GM21390 (cell line): ENCODE measurements at regions not wholly inside any gene's neighbourhood (a gene's known extent, or its start where the extent isn't known, plus 50 kb on each side); places are given as distances from the start of the nearest gene placed in this dataset.

Experiments used
- ATAC-seq: cut with Tn5 transposase; IDR thresholded peaks from one replicate; pipeline ENCODE4 v1.9.1; 2021; ENCODE audit not compliant: unreplicated experiment

DNA sequence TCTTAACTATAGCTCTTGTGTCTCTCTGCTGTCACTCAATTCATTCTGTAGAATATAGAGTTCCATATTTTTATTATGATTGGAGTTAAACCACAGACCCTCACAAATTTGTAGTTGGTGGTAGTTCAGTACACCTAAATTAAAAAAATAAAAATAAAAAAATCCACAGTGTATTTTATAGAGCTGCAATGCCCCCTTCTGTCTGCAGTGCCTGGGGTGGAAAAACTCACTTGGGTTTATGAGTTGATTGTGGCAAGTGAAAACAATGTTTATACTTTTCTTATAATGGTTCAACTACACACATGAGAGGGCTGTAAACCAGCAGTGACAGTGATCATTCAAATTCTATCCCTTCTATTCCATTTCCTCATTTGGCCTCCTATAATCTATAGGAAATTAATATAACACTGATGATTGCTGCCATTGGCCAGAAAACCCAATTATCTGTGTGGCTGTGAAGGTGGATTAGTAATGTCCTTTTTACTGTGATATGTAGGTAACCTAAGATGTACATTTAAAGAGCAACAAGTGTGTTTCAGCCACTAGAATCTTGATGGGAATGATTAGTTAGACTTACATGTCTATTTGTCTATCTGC lies 166.9 kb upstream of the LRIG3 start:
- no peak for ATAC-seq

DNA sequence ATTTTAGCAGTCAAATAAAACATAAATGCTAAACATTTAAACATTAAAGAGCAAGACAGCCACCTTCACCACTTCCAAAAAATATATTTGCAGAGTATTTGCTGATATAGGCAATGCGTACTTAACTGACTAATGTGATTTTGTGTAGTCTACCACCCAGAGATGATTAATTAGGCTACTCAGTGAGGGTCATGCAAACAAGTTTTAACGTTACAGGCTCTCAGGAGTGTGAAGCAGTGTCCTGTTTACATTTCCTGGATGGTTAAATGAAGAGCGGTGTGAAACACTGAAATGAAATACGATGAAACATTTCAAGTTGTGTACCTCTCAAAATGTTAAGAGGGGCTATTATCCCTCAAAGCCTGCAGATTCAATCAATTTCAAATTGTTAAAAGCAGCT lies 165.8 kb upstream of the LRIG3 start:
- ATAC-seq, result no peak

DNA sequence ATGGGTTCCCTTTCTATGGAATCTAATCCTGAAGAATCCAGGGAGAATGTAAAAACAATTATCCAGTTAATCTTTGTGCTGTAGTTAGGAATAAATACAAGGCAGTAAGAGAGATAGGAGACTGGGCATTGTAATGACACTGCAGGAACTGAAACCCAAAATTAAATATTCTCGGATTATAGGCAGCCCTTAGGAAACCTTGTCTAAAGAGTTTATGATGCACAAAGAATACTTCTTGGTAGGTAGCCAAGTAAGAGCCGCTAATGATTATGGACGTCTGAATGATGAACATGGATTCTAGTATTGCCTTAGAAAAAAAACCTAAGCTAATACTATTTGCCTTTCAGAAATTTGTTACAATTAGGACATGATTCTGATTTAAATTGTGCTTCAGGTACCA lies 165.4 kb upstream of the LRIG3 start:
- ATAC-seq, result no peak

DNA sequence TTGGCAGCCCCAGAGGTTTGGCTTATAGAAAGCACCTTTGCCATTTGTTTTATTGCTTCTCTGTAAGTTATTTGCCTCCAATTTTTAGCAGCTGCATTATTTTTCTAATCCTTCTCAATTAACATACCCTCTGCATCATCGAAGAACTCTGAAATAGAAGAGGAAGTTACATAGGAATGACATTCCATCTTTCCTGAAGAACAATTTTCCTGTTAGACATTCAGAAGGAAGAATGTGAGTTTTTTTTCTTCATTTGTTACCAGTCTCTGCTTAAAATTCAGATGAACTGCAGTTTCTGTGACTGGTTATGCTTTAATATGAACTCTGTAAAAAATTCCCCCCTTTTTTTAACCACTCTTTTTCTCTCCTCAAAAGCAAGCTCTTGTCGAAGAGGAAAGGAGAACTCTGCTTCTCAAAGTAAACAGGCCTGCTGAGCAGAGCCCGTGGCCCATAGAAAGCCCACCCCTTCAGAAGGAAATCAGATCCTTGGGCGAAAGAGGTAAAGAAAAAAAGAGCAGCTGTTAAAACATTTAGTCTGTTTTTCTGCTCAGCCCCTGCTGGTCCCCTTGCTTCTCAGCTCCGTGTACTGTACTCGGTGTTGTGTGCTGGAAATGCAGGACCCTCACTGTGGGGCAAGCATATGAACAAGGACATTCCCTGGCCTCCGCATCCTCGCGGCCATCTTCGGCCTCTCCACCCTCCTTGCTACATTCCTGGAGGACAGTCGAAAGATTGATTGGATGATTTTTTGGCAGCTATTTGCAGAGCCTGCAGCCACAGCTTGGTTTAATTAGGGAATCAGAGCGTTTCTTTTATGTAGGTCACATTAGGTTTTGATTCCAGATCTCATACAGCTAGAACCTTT lies 164.4 kb upstream of the LRIG3 start:
- ATAC-seq, result no peak

DNA sequence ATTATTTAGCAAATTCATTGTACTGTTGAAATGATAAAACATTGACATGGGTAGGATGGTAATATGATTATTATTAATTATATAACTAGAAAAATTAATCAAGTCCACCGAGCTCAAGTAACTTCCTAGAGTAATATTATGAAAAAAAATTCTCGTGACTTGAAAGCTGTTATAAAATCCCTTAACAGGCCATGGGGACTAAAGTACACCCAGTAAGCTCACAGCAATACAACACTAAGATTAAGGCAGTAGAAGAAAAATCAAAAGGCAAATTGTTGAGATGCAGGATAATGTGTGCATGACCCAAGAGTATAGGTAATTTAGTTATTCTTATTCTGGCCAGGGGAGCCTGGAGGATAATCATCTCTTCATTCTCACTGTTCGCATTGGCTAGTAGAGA lies 162.6 kb upstream of the LRIG3 start:
- ATAC-seq, result no peak

DNA sequence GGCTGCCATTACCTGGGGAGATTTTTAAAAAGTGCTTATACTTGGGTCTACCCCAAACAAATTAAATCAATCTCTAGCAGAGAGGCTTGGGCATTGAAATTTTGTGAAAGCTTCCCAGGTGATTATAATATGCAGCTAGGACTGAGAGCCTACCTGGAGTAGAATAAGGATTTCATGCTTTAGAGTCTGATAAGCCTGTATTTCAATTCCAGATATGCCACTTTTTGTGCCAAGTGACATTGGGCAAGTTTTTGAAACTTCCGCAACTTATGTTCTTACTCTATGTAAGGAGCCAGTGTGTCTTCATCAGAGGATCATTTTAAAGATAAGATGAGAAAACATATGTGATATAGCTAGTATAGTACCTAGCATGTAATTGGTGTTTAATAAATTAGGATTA lies 159.8 kb upstream of the LRIG3 start:
- ATAC-seq, result no peak

DNA sequence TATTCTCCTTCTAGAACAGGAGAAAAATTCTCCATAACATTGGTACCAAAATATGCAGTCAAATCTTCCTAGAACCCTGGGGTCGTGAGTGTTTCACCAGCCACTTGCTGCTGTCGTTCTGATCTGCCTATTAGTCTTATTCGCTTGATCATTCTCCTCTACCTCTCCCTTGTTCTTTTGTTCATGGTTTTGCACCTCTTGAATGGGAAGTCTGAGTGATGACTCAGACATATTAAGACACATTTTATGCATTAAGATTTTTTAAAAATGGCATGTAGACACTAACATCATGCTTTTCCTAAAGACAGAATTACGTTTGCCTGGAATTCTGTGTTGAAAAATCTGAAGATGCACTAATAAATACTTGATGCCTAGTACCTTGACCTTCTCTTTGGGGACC lies 159.2 kb upstream of the LRIG3 start:
- no peak for ATAC-seq

DNA sequence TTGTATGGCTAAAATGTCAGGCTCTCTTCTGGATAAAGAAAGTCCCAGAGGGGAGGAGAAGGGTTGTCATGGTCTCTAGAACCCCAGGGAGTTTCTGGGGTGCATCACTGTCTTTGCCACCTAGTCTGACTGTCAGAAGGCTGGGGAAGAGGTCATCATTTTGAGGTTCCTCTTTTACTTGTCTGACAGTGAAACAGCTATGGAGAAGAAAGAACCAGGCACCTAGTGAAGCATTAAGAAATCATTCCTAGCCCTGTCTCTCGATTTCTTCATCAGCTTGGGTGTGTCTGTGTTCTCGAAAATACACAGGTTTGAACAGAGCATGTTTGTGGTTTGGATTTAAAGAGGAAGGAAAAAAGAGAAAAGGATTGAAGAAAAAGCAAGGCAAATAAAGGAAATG lies 158.7 kb upstream of the LRIG3 start:
- ATAC-seq, result no peak

DNA sequence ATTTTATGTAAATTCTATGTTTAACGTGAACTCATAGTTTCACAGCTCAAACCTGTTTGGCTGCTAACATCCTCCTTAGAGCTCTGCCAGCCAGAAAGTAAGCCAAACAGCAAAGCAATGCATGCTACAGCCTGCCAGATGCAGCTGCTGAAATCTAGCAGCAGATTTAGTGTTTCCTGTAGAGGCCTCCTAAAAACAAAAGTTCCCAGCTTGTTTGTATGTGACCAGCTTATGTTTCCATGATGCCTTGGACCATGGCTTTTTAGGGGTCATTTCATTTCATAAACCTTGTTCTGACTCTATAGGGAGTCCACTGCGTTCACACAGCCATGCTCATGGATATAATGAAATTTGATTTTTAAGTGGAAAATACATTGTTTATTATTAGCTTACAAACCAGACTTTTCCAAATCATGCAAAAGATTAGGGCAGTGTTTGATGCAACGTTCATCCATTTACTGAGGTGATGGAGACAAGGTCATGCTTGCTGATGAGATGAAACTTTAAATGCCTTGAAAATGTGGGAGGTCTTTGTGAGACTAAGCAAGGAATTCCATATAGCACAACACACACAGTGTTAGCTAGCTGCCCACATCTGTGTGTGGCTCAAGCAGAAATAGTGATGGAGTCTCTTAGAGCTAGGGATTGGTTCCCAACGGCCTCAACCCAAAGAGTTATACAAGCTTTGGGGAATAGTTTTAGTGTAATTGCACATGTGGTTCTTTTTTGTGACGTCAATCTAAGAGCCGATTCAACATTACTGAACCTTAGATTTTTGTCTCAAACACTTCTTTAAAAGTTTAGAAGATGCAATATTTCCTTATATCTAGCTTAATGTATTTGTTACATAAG lies 157.5 kb upstream of the LRIG3 start:
- ATAC-seq, result no peak

DNA sequence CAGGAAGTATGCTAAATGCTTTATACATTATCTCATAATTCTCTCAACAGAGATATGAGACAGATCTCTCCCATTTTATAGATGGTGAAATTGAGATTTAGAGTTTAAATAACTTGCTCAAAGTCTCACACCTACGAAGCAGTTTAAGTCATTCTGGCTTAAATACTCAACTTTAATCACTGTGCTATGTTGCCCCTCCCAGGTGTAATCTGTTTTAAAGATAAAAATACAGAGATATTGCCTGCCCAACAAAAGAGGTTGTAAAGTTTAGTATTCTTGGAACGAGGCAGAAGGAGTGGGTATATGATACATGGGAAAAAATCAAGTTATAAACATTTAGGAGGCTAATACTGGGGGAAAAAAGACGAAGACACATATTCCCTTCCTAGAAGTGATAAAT lies 156.8 kb upstream of the LRIG3 start:
- ATAC-seq, result no peak

DNA sequence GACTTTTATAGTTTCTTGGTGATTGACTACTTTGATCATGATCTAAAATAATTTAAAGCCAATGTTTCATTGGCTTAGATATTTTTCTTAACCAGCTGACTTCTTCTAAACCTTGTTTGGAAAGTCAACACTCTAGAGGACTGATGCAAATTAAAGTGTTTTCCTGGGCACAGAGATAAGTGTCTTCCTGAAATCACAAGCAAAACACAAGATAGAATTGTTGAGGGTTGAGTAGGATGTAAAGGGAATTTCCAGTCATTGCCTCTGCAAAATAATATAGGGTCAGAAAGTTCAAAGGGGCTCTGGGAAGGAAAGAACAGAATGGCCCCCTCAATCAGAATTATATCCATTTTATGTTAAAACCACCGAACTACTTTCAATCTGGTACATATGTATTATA lies 156.3 kb upstream of the LRIG3 start:
- ATAC-seq, result no peak

DNA sequence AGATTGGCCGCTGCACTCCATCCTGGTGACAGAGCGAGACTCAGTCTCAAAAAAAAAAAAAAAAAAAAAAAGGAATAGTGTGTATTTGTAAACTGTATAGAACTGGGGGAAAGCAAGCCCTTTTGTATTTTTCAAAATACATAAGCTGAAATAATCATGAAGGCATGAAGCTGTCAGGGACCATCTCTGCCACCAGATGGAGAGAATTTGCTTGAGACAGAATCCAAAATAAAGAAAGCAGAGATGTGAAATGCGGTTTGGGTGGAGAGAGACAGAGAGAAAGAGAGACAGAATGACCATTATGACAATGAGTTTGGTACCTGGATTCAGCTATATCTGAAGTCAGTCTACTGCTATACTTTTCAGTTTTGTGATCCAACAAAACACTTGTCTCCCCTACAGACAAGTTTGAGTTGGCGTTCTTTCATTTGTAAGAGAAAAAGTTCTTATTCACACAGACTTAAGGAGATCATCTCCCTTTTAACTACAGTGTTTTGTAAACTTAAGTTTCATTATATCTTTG lies 155.7 kb upstream of the LRIG3 start:
- ATAC-seq, result no peak

DNA sequence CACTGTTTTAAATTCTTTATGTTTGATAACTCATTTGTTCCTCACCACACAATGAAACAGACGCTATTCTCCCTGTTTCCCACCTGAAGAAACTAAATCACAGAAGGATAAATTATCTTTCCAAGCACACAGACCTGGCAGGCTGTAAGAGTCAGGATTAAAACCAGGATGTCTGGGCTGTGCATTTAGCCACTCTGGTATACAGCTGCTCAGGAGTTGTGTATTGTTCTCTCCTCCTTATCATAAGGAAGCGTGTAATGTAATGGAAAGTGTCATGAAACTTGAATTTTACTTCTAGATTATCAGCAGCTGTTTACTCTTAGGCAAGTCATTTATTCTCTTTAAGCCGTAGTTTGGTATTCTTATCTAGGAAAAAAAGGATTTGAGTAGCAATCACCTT lies 154.8 kb upstream of the LRIG3 start:
- no peak for ATAC-seq

DNA sequence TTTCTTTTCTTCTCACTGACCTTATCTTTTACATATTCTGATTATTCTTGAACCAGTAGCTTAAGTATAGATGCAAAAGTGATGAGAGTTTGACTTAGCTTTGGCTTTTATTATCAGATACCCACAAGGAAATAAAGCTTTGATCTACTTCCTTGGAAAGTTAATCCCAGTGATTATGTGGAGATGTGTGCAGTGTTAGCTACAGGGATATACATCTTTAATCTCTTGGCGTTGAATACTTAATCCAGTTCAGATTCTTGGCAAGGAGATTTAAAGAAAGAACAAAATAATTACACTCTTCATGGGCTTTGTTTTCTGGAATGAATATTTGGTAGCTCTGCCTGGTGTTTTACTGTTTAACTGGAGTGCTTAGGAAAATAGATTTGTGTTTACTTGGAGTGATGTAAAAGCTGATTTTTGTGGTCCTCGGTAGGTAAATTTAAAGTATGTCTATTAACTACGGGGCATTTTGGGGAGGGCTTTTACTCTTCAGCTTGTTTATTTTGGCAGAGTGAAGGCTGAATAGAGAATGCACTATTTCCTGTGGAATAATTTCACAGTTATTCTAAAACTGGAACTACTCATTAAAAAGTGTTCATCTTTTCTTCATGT lies 150.1 kb upstream of the LRIG3 start:
- no peak for ATAC-seq

DNA sequence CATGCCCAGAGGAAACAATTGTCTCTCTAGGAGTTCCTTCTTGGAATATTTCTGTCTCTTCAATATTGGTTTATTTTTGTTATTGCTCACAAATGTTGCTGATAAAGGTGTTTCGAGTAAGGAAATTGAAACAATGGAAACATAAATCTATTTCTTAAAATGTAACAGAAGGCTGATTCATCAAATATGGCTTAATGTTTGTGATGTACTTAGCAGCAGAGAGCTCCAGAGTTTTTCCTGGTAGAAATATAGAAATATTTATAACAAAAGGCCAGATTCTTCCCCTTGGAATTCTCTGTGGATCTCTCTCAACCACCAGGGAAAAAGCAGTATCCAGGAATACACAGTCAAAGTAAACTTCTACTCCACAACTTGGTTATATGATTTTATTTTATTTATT lies 149.2 kb upstream of the LRIG3 start:
- no peak for ATAC-seq

DNA sequence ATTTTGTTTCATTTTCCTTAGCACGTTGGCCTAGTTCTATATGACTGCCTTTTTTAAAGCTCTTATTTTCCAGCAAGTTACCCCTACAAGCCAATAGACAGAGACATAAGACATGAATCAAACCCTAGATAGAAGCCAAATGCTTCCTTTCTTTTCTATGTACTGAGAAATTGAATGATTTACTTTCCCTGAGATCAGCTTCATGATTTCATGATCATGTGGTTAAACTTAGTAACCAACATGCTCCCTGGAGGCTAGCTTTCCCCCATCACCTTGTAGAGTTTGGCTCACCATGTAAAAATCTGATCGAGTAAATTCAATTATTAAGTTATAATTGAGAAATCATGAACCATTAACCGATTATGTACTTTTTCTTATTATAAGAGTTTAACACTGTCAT lies 148.1 kb upstream of the LRIG3 start:
- no peak for ATAC-seq

DNA sequence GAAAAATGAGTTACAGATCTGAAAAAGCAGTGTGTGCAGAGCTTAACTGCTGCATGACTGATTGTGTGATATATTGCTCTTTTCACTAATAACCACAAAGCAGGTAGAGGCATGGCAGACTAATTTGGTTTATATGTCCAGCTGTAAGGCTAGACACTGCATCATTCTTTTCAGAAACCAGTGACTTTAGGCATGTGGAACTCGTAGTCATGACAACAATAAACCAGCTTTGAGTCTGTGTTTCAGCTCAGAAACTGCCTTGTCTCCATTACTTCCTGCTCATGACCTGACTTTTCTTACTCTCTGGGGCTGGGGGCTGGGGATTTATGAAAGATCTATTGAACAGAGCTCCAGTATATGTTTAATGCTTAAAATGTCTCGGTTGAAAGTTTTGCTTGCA lies 146.8 kb upstream of the LRIG3 start:
- peak; percentile 73 for ATAC-seq

DNA sequence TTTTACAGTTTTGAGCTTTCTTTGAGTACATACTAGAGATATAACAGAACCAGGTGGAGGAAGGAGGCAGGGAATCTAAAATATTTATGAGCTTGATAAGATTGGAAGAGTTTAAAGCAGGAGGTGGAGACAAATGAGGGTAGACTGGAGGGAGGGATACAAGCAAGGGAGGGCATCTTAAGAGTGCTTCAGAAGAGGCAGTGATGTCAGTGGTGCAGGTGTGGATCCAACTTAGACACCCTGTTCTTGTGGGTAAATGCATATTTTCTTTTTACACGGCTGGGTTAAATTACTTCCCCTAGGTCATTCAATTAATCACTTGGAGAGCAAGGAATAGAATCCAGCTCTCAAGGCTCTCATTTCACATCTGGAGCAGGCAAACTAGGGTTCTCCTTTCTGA lies 146.1 kb upstream of the LRIG3 start:
- ATAC-seq, result no peak

DNA sequence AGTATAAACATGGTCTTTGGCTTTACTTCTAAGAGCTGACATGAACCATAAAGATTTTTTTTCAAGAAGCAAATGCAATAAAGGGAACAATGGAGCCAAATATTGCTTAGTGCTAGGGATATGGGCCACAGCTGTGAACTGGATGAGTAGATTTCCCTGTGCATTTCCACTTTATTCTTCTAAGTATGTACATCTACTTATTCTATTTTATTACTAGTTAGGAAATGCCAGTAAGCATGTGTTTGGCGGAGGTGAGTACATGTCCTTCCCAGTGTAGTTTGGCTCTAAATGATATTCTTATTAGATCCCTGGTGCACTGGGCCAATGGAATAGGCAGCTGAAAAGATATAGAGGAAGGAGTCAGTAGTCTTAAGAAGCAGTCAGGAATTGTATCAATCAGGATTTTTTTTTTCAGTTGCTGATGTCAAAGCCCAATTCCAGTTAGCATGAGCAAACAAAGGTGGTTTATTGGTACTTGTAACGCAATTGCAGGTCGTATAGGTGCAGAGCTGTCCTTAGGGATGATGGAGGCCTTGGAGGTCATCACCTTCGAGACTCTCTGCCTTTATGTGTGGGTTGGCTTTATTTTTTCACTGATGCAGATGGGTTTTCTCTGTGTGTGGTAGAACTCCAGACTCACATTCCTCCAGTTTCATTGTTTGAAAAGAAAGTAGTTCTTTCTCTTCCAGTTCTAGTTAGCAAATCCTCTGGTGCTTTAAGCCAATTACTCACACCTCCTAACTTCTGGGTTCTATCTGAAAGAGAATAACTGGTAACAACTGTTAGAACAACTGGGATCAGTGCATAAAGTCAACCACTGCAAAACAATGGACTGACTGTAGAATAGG lies 139.0 kb upstream of the LRIG3 start:
- no peak for ATAC-seq

DNA sequence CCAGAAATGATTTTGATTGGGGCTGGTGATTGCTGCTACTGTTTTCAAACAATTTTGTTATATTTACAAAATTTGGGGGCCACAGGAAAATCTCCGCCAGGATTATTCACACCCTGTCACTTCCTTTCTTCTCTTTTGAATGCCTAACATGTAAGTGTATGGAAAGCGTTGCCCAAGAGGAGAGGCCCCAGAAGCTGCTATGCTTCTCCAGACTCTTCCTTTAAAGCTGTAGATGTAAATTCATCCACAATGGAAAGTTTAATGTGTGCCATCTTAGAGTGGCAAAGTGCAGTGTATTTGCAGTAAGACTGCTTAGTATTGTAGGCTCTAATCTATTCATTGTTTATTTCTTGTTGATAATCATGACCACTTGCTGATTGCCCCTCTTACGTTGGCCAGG lies 136.7 kb upstream of the LRIG3 start:
- no peak for ATAC-seq
